Neural progenitor cell (in vitro differentiated cells): ENCODE measurements at regions not wholly inside any gene's neighbourhood (a gene's known extent, or its start where the extent isn't known, plus 50 kb on each side); places are given as distances from the start of the nearest gene placed in this dataset.

Experiments
- EZH2phosphoT487 ChIP-seq: fragments of 200-600 bp; sonication (generic); IDR thresholded peaks from 2 replicates; pipeline ENCODE4 v1.6.1; 2017; ENCODE audit warnings: antibody characterized with exemption
- TF ChIP-seq, protein P1 (sequence below): fragments of 200-600 bp; sonication (generic); IDR thresholded peaks from 2 replicates; pipeline ENCODE4 v1.5.1; 2017; ENCODE audit warnings: antibody characterized with exemption, mild to moderate bottlenecking

DNA sequence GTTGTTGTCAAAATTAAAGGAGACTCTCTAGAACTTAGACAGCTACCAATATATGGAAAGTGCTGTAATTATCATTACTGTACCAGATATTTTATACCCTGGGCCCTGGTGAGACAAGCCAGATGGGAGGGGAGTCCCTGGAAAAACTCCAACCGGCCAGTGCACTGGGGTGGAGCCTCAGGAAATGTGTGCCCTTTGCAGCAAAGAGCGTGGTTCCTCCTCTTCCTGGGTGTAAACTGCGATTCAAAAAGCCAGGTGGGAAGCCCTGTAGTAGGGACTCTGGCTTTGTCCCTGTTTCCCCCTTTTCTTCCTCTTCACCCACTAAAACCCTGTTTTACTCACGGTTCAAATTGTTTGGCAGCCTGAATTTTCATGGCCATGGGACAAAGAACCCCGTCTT lies 812.3 kb downstream of the PLA2G4A start:
- no peak for TF ChIP-seq EZH2phosphoT487
- TF ChIP-seq, protein P1, sequence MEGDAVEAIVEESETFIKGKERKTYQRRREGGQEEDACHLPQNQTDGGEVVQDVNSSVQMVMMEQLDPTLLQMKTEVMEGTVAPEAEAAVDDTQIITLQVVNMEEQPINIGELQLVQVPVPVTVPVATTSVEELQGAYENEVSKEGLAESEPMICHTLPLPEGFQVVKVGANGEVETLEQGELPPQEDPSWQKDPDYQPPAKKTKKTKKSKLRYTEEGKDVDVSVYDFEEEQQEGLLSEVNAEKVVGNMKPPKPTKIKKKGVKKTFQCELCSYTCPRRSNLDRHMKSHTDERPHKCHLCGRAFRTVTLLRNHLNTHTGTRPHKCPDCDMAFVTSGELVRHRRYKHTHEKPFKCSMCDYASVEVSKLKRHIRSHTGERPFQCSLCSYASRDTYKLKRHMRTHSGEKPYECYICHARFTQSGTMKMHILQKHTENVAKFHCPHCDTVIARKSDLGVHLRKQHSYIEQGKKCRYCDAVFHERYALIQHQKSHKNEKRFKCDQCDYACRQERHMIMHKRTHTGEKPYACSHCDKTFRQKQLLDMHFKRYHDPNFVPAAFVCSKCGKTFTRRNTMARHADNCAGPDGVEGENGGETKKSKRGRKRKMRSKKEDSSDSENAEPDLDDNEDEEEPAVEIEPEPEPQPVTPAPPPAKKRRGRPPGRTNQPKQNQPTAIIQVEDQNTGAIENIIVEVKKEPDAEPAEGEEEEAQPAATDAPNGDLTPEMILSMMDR = no peak
